ENCODE measurements at regions not wholly inside any gene's neighbourhood (a gene's known extent, or its start where the extent isn't known, plus 50 kb on each side); places are given as distances from the start of the nearest gene placed in this dataset.

DNA sequence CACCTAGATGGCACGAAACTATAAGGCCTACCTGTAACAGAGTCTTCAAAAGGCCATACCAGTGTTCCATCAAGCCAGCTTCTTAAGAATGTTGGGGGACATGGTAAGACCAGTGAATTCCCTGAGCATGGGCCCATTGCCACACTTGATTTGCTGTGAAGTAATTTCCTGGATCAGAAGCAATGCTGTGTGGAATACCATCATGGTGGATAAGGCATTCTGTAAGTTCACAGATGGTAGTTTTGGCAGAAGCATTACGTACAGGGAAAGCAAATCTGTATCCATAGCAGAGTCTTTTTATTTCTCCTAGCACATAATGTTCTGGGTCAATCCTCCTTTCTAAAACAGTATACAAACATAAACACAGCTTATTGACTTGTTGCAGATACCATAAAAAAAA is 89.1 kb upstream of the MAST4 start:
- intact Hi-C loops (cut with micrococcal nuclease; ENCODE audit: unreplicated experiment): no loop called here
- no peak for ATAC-seq

More for the DNA sequence above, 89.1 kb upstream of the MAST4 start:
- Histone ChIP-seq H2AFZ (ENCODE audit: low read length) (no peak overlapping the region), H3K4me1 (ENCODE audit: insufficient read depth, low read length) (no peaks in the 10 kb centered on the region), H3K4me2 (ENCODE audit: low read depth, low read length) (no peak overlapping the region), H3K36me3 (replicated peaks in 1 of 2; ENCODE audit: control insufficient read depth in 1 of 2, insufficient read depth in 2 of 2, low read length in 2 of 2) (no peaks in the 10 kb centered on the region), H3K27me3 (ENCODE audit: control insufficient read depth in 1 of 2, insufficient read depth in 2 of 2, low read length in 2 of 2) (no peaks in the 10 kb centered on the region), H3K9ac (ENCODE audit: insufficient read depth, low read depth, low read length) (no peak overlapping the region), H4K20me1 (ENCODE audit: insufficient read depth, low read length) (no peaks in the 10 kb centered on the region), H3K79me2 (ENCODE audit: insufficient read depth, low read length) (no peaks in the 10 kb centered on the region), H3K27ac (ENCODE audit: extremely low read length, insufficient read depth, low read length) (no peak overlapping the region), H3K4me3 (replicated peaks in 1 of 3; ENCODE audit: insufficient read depth in 1 of 3, low read depth in 2 of 3, low read length in 3 of 3) (no peak overlapping the region), H3K9me3 (ENCODE audit: low read length) (no peaks in the 10 kb centered on the region)
- ChIA-PET POLR2A (no interaction called here), CTCF (ENCODE audit: low intra/inter-chr PET ratio, low total read pairs) (no interaction called here)
- WGBS (ENCODE audit: low lambda C conversion rate): 10% methylated on average over 1 of the region's 2 CpGs
- DNase-seq (ENCODE audit: low spot score) (no peak), FAIRE-seq (no peak)
- TF ChIP-seq ELF1 (CRISPR knock-in tag; IDR thresholded peaks at IDR 0.05) (no peak), MAZ (IDR thresholded peaks at IDR 0.05; ENCODE audit: borderline replicate concordance, low read depth, low read length) (no peak), MAZ (CRISPR knock-in tag; IDR thresholded peaks at IDR 0.05; ENCODE audit: low read depth) (no peak), ZFP90 (CRISPR knock-in tag; IDR thresholded peaks at IDR 0.05; ENCODE audit: borderline replicate concordance) (no peak), KMT2B (CRISPR knock-in tag; IDR thresholded peaks at IDR 0.05) (no peak), MXD4 (CRISPR knock-in tag; IDR thresholded peaks at IDR 0.05) (no peak), IRF2 (CRISPR knock-in tag; IDR thresholded peaks at IDR 0.05) (no peak), SMC3 (IDR thresholded peaks at IDR 0.05; ENCODE audit: low read length) (no peak), RAD51 (IDR thresholded peaks at IDR 0.05; ENCODE audit: borderline replicate concordance) (no peak), TBL1XR1 (IDR thresholded peaks at IDR 0.05; ENCODE audit: borderline replicate concordance, low read length, partially characterized antibody) (no peak), SIN3A (IDR thresholded peaks at IDR 0.05; ENCODE audit: borderline replicate concordance, low read depth, low read length) (no peak), HOXD1 (CRISPR knock-in tag; IDR thresholded peaks at IDR 0.05) (no peak)
- TF ChIP-seq, protein P1, sequence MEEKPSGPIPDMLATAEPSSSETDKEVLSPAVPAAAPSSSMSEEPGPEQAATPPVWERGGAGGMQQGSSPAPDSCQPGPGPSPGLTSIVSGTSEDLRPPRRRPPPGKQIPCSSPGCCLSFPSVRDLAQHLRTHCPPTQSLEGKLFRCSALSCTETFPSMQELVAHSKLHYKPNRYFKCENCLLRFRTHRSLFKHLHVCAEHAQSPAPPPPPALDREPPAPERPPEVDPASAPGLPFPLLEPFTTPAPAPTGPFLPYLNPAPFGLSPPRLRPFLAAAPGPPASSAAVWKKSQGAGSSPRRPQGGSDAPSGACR (CRISPR knock-in tag; IDR thresholded peaks at IDR 0.05): no peak
- TF ChIP-seq, protein P2, sequence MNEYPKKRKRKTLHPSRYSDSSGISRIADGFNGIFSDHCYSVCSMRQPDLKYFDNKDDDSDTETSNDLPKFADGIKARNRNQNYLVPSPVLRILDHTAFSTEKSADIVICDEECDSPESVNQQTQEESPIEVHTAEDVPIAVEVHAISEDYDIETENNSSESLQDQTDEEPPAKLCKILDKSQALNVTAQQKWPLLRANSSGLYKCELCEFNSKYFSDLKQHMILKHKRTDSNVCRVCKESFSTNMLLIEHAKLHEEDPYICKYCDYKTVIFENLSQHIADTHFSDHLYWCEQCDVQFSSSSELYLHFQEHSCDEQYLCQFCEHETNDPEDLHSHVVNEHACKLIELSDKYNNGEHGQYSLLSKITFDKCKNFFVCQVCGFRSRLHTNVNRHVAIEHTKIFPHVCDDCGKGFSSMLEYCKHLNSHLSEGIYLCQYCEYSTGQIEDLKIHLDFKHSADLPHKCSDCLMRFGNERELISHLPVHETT (CRISPR knock-in tag; conservative IDR thresholded peaks at IDR 0.05): no peak
- TF ChIP-seq, protein P3, sequence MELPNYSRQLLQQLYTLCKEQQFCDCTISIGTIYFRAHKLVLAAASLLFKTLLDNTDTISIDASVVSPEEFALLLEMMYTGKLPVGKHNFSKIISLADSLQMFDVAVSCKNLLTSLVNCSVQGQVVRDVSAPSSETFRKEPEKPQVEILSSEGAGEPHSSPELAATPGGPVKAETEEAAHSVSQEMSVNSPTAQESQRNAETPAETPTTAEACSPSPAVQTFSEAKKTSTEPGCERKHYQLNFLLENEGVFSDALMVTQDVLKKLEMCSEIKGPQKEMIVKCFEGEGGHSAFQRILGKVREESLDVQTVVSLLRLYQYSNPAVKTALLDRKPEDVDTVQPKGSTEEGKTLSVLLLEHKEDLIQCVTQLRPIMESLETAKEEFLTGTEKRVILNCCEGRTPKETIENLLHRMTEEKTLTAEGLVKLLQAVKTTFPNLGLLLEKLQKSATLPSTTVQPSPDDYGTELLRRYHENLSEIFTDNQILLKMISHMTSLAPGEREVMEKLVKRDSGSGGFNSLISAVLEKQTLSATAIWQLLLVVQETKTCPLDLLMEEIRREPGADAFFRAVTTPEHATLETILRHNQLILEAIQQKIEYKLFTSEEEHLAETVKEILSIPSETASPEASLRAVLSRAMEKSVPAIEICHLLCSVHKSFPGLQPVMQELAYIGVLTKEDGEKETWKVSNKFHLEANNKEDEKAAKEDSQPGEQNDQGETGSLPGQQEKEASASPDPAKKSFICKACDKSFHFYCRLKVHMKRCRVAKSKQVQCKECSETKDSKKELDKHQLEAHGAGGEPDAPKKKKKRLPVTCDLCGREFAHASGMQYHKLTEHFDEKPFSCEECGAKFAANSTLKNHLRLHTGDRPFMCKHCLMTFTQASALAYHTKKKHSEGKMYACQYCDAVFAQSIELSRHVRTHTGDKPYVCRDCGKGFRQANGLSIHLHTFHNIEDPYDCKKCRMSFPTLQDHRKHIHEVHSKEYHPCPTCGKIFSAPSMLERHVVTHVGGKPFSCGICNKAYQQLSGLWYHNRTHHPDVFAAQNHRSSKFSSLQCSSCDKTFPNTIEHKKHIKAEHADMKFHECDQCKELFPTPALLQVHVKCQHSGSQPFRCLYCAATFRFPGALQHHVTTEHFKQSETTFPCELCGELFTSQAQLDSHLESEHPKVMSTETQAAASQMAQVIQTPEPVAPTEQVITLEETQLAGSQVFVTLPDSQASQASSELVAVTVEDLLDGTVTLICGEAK (IDR thresholded peaks at IDR 0.05): no peak
- TF ChIP-seq, protein P3 (CRISPR knock-in tag; IDR thresholded peaks at IDR 0.05): no peak
- in situ Hi-C loops (cut with HindIII; ENCODE audit: extremely low pct_ligation_motif_present, low pct_unique_long_range_greater_than_20kb): no loop called here
- BruUV-seq (replicated peaks): no TSS peak
